PC-9 (cell line): ENCODE measurements at regions not wholly inside any gene's neighbourhood (a gene's known extent, or its start where the extent isn't known, plus 50 kb on each side); places are given as distances from the start of the nearest gene placed in this dataset.

ENCODE experiments used
- BruUV-seq: library from RNA; stranded (reverse); fragments of 400-500 nt; replicated peaks from 2 replicates; lab custom pipeline; 2021; lab: Mats Ljungman, UMichigan
- CTCF ChIA-PET: fragments of 300-600 bp; sonication (Branson Sonifier 250); formaldehyde crosslinking; loops from one replicate; lab custom pipeline; 2022; ENCODE audit warnings: antibody characterized with exemption; lab: Charles Lee
- POLR2A ChIA-PET: fragments of 300-600 bp; sonication (Branson Sonifier 250); formaldehyde crosslinking; loops from one replicate; lab custom pipeline; 2022; ENCODE audit warnings: antibody characterized with exemption; ENCODE audit not compliant: unreplicated experiment; lab: Charles Lee
- DNase-seq, 2 experiments: peaks; one replicate each; pipeline versions ENCODE4 v3.0.0 to v3.0.0-alpha.2; 2015 to 2022; ENCODE audit warnings: mixed read lengths in 1 of 2
- H2AFZ ChIP-seq: fragments of 200-600 bp; sonication (generic); 2 replicates; pipeline ENCODE4 v1.8.1; 2017; ENCODE audit warnings: antibody characterized with exemption
- H3F3A ChIP-seq: fragments of 200-600 bp; sonication (generic); 2 replicates; pipeline ENCODE4 v1.8.1; 2017; ENCODE audit warnings: antibody characterized with exemption, mild to moderate bottlenecking, low read depth; ENCODE audit not compliant: insufficient read depth
- H3K27ac ChIP-seq: fragments of 200-600 bp; sonication (generic); 2 replicates; pipeline ENCODE4 v1.6.1; 2016; ENCODE audit warnings: mixed run types
- H3K27me3 ChIP-seq: fragments of 200-600 bp; sonication (generic); 2 replicates; pipeline ENCODE4 v1.6.1; 2016; ENCODE audit warnings: low read depth, mixed run types; ENCODE audit not compliant: insufficient read depth
- H3K36me3 ChIP-seq: fragments of 200-600 bp; sonication (generic); 2 replicates; pipeline ENCODE4 v1.6.1; 2016; ENCODE audit warnings: low read depth, mixed run types
- H3K4me1 ChIP-seq: fragments of 200-600 bp; sonication (generic); replicated peaks from 2 replicates; pipeline ENCODE4 v1.6.1; 2016; ENCODE audit warnings: mixed run types; ENCODE audit not compliant: insufficient read depth
- H3K4me2 ChIP-seq: fragments of 200-600 bp; sonication (generic); 2 replicates; pipeline ENCODE4 v1.6.1; 2017; ENCODE audit warnings: mixed run types
- H3K4me3 ChIP-seq: fragments of 200-600 bp; sonication (generic); 2 replicates; pipeline ENCODE4 v1.6.1; 2016; ENCODE audit warnings: mixed run types
- H3K79me2 ChIP-seq: fragments of 200-600 bp; sonication (generic); 2 replicates; pipeline ENCODE4 v1.6.1; 2017; ENCODE audit warnings: low read depth, mixed run types
- H3K9me2 ChIP-seq: fragments of 200-600 bp; sonication (generic); 2 replicates; pipeline ENCODE4 v1.8.1; 2017; ENCODE audit warnings: mild to moderate bottlenecking; ENCODE audit not compliant: insufficient read depth
- H3K9me3 ChIP-seq: fragments of 200-600 bp; sonication (generic); 2 replicates; pipeline ENCODE4 v1.8.1; 2016; ENCODE audit warnings: low read depth; ENCODE audit not compliant: insufficient read depth
- H4K20me1 ChIP-seq: fragments of 200-600 bp; sonication (generic); 2 replicates; pipeline ENCODE4 v1.8.1; 2017; ENCODE audit not compliant: insufficient read depth
- EZH2 ChIP-seq: fragments of 200-600 bp; sonication (generic); IDR thresholded peaks from 2 replicates; pipeline ENCODE4 v1.8.0; 2017; ENCODE audit warnings: antibody characterized with exemption, low read depth
- intact Hi-C: fragments of 100-400 bp; cut with micrococcal nuclease; formaldehyde crosslinking; loops from one replicate; pipeline ENCODE4 v1.10.0; 2022; ENCODE audit not compliant: unreplicated experiment
- TF ChIP-seq, protein P1 (sequence below): fragments of 200-600 bp; sonication (generic); conservative IDR thresholded peaks from 2 replicates; pipeline ENCODE4 v1.6.1; 2017; ENCODE audit warnings: mixed run types, antibody characterized with exemption, mild to moderate bottlenecking, moderate library complexity

DNA sequence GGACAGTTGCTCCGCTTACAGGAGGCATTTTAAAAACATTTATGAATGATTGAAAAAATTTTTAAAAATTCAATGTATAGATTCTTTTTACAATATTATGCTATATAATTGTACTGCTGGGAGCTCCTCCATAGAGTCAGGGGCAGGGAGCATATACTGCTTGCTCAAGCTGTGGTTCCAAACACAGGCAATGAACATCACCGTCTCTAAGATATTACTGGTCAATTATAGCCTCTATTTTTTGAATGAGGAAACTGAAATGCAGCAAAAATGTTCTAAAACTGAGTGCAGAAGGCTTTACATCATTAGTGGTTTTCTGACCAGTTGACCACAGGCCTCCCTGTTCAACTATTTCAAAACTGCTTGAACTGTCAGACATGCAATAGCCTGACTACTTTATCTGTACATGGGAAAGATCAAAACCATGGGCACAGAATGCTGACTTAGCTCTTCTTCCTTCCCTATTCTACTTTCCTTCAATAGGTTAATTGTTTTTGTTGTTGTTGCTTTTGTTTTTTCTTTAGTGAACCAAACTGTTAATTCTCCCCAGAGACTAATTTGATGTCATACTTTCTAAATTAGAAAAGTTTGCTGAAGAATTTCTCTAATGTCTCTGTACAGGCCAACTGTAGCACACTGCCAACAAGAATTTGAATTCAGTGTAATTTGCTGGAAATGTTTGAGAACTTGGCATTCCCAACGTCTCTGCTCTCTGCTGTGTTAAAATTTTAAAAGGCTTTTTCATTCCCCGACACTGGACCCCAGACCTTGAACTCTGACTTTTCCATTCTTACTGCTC lies 107.6 kb upstream of the MPDZ start:
- no TSS peak for BruUV-seq
- Histone ChIP-seq H3K9me2 (no peaks in the 10 kb centered on the region), H3F3A (no peaks in the 10 kb centered on the region), H3K36me3 (no peaks in the 10 kb centered on the region), H4K20me1 (no peaks in the 10 kb centered on the region), H3K79me2 (no peaks in the 10 kb centered on the region), H3K27me3 (no peaks in the 10 kb centered on the region), H3K27ac (no peak overlapping the region), H3K4me1 (no peaks in the 10 kb centered on the region), H3K9me3 (no peaks in the 10 kb centered on the region), H2AFZ (no peak overlapping the region), H3K4me2 (no peak overlapping the region), H3K4me3 (no peak overlapping the region)
- CTCF ChIA-PET, result no interaction called here
- intact Hi-C loops, result no loop called here
- TF ChIP-seq, protein P1, sequence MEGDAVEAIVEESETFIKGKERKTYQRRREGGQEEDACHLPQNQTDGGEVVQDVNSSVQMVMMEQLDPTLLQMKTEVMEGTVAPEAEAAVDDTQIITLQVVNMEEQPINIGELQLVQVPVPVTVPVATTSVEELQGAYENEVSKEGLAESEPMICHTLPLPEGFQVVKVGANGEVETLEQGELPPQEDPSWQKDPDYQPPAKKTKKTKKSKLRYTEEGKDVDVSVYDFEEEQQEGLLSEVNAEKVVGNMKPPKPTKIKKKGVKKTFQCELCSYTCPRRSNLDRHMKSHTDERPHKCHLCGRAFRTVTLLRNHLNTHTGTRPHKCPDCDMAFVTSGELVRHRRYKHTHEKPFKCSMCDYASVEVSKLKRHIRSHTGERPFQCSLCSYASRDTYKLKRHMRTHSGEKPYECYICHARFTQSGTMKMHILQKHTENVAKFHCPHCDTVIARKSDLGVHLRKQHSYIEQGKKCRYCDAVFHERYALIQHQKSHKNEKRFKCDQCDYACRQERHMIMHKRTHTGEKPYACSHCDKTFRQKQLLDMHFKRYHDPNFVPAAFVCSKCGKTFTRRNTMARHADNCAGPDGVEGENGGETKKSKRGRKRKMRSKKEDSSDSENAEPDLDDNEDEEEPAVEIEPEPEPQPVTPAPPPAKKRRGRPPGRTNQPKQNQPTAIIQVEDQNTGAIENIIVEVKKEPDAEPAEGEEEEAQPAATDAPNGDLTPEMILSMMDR, result no peak
- no peak for TF ChIP-seq EZH2
- POLR2A ChIA-PET, result no interaction called here
- DNase-seq, result no peak

DNA sequence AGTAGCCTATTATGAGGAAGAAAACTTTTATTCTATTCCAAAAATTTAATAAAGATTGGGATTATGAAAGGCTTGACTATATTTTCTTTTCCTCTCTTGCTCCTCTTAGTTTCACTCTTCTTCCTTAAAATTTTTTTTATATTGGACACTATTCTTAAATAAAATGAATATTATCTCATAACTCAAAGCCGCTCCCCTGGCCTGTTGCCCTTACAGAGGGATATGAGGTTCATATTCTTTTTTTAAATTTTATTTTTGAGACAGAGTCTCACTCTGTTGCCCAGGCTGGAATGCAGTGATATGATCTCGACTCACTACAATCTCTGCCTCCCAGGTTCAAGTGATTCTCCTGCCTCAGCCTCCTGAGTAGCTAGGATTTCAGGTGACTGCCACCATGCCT lies 106.8 kb upstream of the MPDZ start:
- Histone ChIP-seq H3F3A (no peaks in the 10 kb centered on the region), H2AFZ (no peak overlapping the region), H3K4me2 (no peak overlapping the region), H3K79me2 (no peaks in the 10 kb centered on the region), H3K27me3 (no peaks in the 10 kb centered on the region), H3K9me3 (no peaks in the 10 kb centered on the region), H3K9me2 (no peaks in the 10 kb centered on the region), H3K4me3 (no peak overlapping the region), H3K27ac (no peak overlapping the region), H3K4me1 (no peaks in the 10 kb centered on the region), H4K20me1 (no peaks in the 10 kb centered on the region), H3K36me3 (no peaks in the 10 kb centered on the region)
- intact Hi-C loops, result no loop called here
- TF ChIP-seq EZH2, result no peak
- TF ChIP-seq, protein P1, result no peak
- ChIA-PET CTCF (no interaction called here), POLR2A (no interaction called here)
- no peak for DNase-seq
- BruUV-seq, result no TSS peak

DNA sequence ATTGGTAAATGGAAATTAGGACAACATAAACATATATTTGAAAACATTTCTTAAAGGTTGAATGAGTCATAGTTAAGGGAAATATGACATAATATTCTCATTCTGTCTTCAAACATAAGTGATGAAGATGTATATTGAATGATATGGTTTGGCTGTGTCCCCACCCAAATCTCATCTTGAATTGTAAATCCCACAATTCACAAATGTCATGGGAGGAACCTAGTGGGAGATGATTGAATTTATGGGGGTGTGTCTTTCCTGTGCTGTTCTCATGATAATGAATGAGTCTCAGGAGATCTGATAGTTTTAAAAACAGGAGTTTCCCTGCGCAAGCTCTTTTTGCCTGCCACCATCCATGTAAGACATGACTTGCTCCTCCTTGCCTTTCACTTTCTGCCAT lies 104.4 kb upstream of the MPDZ start:
- Histone ChIP-seq H3K4me1 (no peaks in the 10 kb centered on the region), H4K20me1 (no peaks in the 10 kb centered on the region), H3K4me2 (no peak overlapping the region), H3K9me2 (no peaks in the 10 kb centered on the region), H3K27ac (no peak overlapping the region), H3K9me3 (no peaks in the 10 kb centered on the region), H3K4me3 (no peak overlapping the region), H3K27me3 (no peaks in the 10 kb centered on the region), H2AFZ (no peak overlapping the region), H3F3A (no peaks in the 10 kb centered on the region), H3K79me2 (no peaks in the 10 kb centered on the region), H3K36me3 (no peaks in the 10 kb centered on the region)
- BruUV-seq, result no TSS peak
- TF ChIP-seq, protein P1, result no peak
- TF ChIP-seq EZH2, result no peak
- intact Hi-C loops, result no loop called here
- ChIA-PET CTCF (no interaction called here), POLR2A (no interaction called here)
- no peak for DNase-seq
